Hepatocyte (in vitro differentiated cells): ENCODE measurements at regions not wholly inside any gene's neighbourhood (a gene's known extent, or its start where the extent isn't known, plus 50 kb on each side); places are given as distances from the start of the nearest gene placed in this dataset.

Source experiments
- DNase-seq: peaks from one replicate; pipeline ENCODE4 v3.0.0-alpha.2; 2016; ENCODE audit warnings: low spot score
- H2AFZ ChIP-seq: fragments of 200-600 bp; sonication (generic); 2 replicates; pipeline ENCODE4 v1.6.0; 2016; ENCODE audit warnings: antibody characterized with exemption, mild to moderate bottlenecking
- H3K27ac ChIP-seq: fragments of 200-600 bp; sonication (generic); 2 replicates; pipeline ENCODE4 v1.5.1; 2016; ENCODE audit warnings: mild to moderate bottlenecking
- H3K27me3 ChIP-seq: fragments of 200-600 bp; sonication (generic); 2 replicates; pipeline ENCODE4 v1.6.1; 2016
- H3K36me3 ChIP-seq: fragments of 200-600 bp; sonication (generic); replicated peaks from 2 replicates; pipeline ENCODE4 v1.5.1; 2016; ENCODE audit warnings: low read depth; ENCODE audit not compliant: insufficient read depth
- H3K4me1 ChIP-seq: fragments of 200-600 bp; sonication (generic); 2 replicates; pipeline ENCODE4 v1.5.1; 2016; ENCODE audit warnings: mild to moderate bottlenecking, moderate library complexity; ENCODE audit not compliant: insufficient read depth
- H3K4me2 ChIP-seq: fragments of 200-600 bp; sonication (generic); 2 replicates; pipeline ENCODE4 v1.6.0; 2016
- H3K4me3 ChIP-seq: fragments of 200-600 bp; sonication (generic); 2 replicates; pipeline ENCODE4 v1.5.1; 2016; ENCODE audit warnings: mild to moderate bottlenecking
- H3K79me2 ChIP-seq: fragments of 200-600 bp; sonication (generic); 2 replicates; pipeline ENCODE4 v1.6.0; 2017; ENCODE audit warnings: mild to moderate bottlenecking
- H3K9me2 ChIP-seq: fragments of 200-600 bp; sonication (generic); replicated peaks from 2 replicates; pipeline ENCODE4 v1.6.0; 2017; ENCODE audit warnings: mild to moderate bottlenecking; ENCODE audit not compliant: insufficient read depth
- H3K9me3 ChIP-seq: fragments of 200-600 bp; sonication (generic); 2 replicates; pipeline ENCODE4 v1.5.1; 2016; ENCODE audit warnings: low read depth, mild to moderate bottlenecking
- H4K20me1 ChIP-seq: fragments of 200-600 bp; sonication (generic); 2 replicates; pipeline ENCODE4 v1.6.0; 2016; ENCODE audit warnings: mild to moderate bottlenecking; ENCODE audit not compliant: insufficient read depth, poor library complexity, severe bottlenecking
- CTCF ChIP-seq: fragments of 200-600 bp; sonication (generic); IDR thresholded peaks from 2 replicates; pipeline ENCODE4 v1.5.1; 2016; ENCODE audit warnings: antibody characterized with exemption, mild to moderate bottlenecking; ENCODE audit not compliant: poor library complexity
- EZH2 ChIP-seq: fragments of 200-600 bp; sonication (generic); IDR thresholded peaks from 2 replicates; pipeline ENCODE4 v1.6.1; 2016; ENCODE audit warnings: antibody characterized with exemption, mild to moderate bottlenecking, borderline replicate concordance
- EZH2phosphoT487 ChIP-seq: fragments of 200-600 bp; sonication (generic); IDR thresholded peaks from one replicate; pipeline ENCODE4 v1.6.1; 2018; ENCODE audit warnings: antibody characterized with exemption, mild to moderate bottlenecking, low read depth, moderate library complexity; ENCODE audit not compliant: unreplicated experiment, severe bottlenecking
- WGBS: methylation state at CpG from one replicate; pipeline ENCODE4 v1.1.6; 2016; ENCODE audit warnings: low lambda C conversion rate; ENCODE audit errors: missing lambda C conversion rate; 5-methylcytosine and 5-hydroxymethylcytosine counted together

GRCh38 chr17:33967608-33968349 is 287.3 kb upstream of the CCL2 start:
- Histone ChIP-seq H4K20me1 (no peaks in the 10 kb centered on the region), H3K4me2 (no peak overlapping the region), H3K9me2 (no peaks in the 10 kb centered on the region), H2AFZ (no peak overlapping the region), H3K27me3 (no peaks in the 10 kb centered on the region), H3K27ac (no peak overlapping the region), H3K79me2 (no peaks in the 10 kb centered on the region), H3K36me3 (no peaks in the 10 kb centered on the region), H3K4me3 (no peak overlapping the region), H3K4me1 (no peaks in the 10 kb centered on the region), H3K9me3 (no peaks in the 10 kb centered on the region)
- no peak for DNase-seq
- WGBS = 83% methylated on average over 8 of the region's 8 CpGs
- TF ChIP-seq EZH2phosphoT487 (no peak), CTCF (no peak), EZH2 (no peak)

GRCh38 chr17:33968350-33969044 is 286.6 kb upstream of the CCL2 start:
- Histone ChIP-seq H3K4me1 (no peaks in the 10 kb centered on the region), H3K27ac (no peak overlapping the region), H3K27me3 (no peaks in the 10 kb centered on the region), H2AFZ (no peak overlapping the region), H3K4me2 (no peak overlapping the region), H3K9me2 (no peaks in the 10 kb centered on the region), H3K9me3 (no peaks in the 10 kb centered on the region), H3K4me3 (no peak overlapping the region), H3K79me2 (no peaks in the 10 kb centered on the region), H4K20me1 (no peaks in the 10 kb centered on the region), H3K36me3 (no peaks in the 10 kb centered on the region)
- no peak for TF ChIP-seq EZH2phosphoT487
- no peak for TF ChIP-seq CTCF
- TF ChIP-seq EZH2 = no peak
- WGBS = 81% methylated on average over 9 of the region's 9 CpGs
- no peak for DNase-seq

GRCh38 chr17:33970279-33970678 is 284.8 kb upstream of the CCL2 start:
- Histone ChIP-seq H3K36me3 (no peaks in the 10 kb centered on the region), H3K27me3 (no peaks in the 10 kb centered on the region), H3K4me1 (no peaks in the 10 kb centered on the region), H2AFZ (no peak overlapping the region), H3K79me2 (no peaks in the 10 kb centered on the region), H3K9me3 (no peaks in the 10 kb centered on the region), H3K9me2 (no peaks in the 10 kb centered on the region), H4K20me1 (no peaks in the 10 kb centered on the region), H3K4me2 (no peak overlapping the region), H3K4me3 (no peak overlapping the region), H3K27ac (no peak overlapping the region)
- DNase-seq = no peak
- no peak for TF ChIP-seq CTCF
- TF ChIP-seq EZH2 = no peak
- TF ChIP-seq EZH2phosphoT487 = no peak
- WGBS = 93% methylated on average over 5 of the region's 5 CpGs
